GM18511 (cell line): ENCODE measurements at regions not wholly inside any gene's neighbourhood (a gene's known extent, or its start where the extent isn't known, plus 50 kb on each side); places are given as distances from the start of the nearest gene placed in this dataset.
"Not testable (repeated sequence)": the region's sequence is repeated elsewhere in the genome, so short reads cannot be mapped to it uniquely, and the experiment has no call there.

ENCODE experiments used
- ATAC-seq: cut with Tn5 transposase; IDR thresholded peaks from one replicate; pipeline ENCODE4 v1.9.1; 2021; ENCODE audit warnings: mild to moderate bottlenecking, moderate library complexity; ENCODE audit not compliant: unreplicated experiment

- ATAC-seq, result no peak
Observed at GRCh38 chr5:68028131-68028727, 187.3 kb upstream of the PIK3R1 start.

- ATAC-seq, result no peak
Observed at GRCh38 chr5:68027519-68027918, 188.0 kb upstream of the PIK3R1 start.

GRCh38 chr5:68026092-68026885, 189.3 kb upstream of the PIK3R1 start:
- ATAC-seq, result no peak

GRCh38 chr5:68024426-68024825, 191.1 kb upstream of the PIK3R1 start:
- no peak for ATAC-seq

- no peak for ATAC-seq
Observed at GRCh38 chr5:68021916-68022315, 193.6 kb upstream of the PIK3R1 start.

- ATAC-seq, result no peak
Observed at GRCh38 chr5:68021227-68021626, 194.3 kb upstream of the PIK3R1 start.

GRCh38 chr5:68020461-68020969, 195.0 kb upstream of the PIK3R1 start:
- ATAC-seq, result not testable (repeated sequence)

GRCh38 chr5:68015381-68016302, 199.9 kb upstream of the PIK3R1 start:
- no peak for ATAC-seq

- ATAC-seq, result no peak
Observed at GRCh38 chr5:68012831-68013230, 202.7 kb upstream of the PIK3R1 start.

- ATAC-seq, result no peak
Observed at GRCh38 chr5:68012429-68012828, 203.1 kb upstream of the PIK3R1 start.

GRCh38 chr5:68011801-68012200, 203.8 kb upstream of the PIK3R1 start:
- ATAC-seq, result no peak

GRCh38 chr5:68011259-68011760, 204.2 kb upstream of the PIK3R1 start:
- ATAC-seq, result no peak

GRCh38 chr5:68010740-68011139, 204.8 kb upstream of the PIK3R1 start:
- no peak for ATAC-seq

- no peak for ATAC-seq
Observed at GRCh38 chr5:68007451-68007850, 208.1 kb upstream of the PIK3R1 start.

GRCh38 chr5:68002836-68003235, 212.7 kb upstream of the PIK3R1 start:
- no peak for ATAC-seq

- no peak for ATAC-seq
Observed at GRCh38 chr5:68000805-68001204, 214.8 kb upstream of the PIK3R1 start.

GRCh38 chr5:67999391-67999790, 216.2 kb upstream of the PIK3R1 start:
- ATAC-seq, result no peak

- ATAC-seq, result no peak
Observed at GRCh38 chr5:67998709-67999261, 216.8 kb upstream of the PIK3R1 start.

- no peak for ATAC-seq
Observed at GRCh38 chr5:67997892-67998457, 217.6 kb upstream of the PIK3R1 start.

- no peak for ATAC-seq
Observed at GRCh38 chr5:67997148-67997547, 218.4 kb upstream of the PIK3R1 start.
